WTC11 (cell line): ENCODE measurements at regions not wholly inside any gene's neighbourhood (a gene's known extent, or its start where the extent isn't known, plus 50 kb on each side); places are given as distances from the start of the nearest gene placed in this dataset.

Experiments
- ATAC-seq: fragments of 200-7000 bp; cut with Tn5 transposase; 2 replicates; pipeline ENCODE4 v1.10.0; 2021; ENCODE audit warnings: mild to moderate bottlenecking, moderate library complexity
- CTCF ChIA-PET: fragments of 300-600 bp; sonication (Branson Sonifier 250); formaldehyde crosslinking; loops from one replicate; lab custom pipeline; 2021; ENCODE audit warnings: antibody characterized with exemption; lab: Charles Lee
- POLR2A ChIA-PET: fragments of 350-600 bp; sonication (Branson Sonifier 250); formaldehyde crosslinking; loops from one replicate; lab custom pipeline; 2021; ENCODE audit warnings: antibody characterized with exemption; lab: Charles Lee
- DNase-seq: peaks from one replicate; pipeline ENCODE4 v3.0.0; 2021; ENCODE audit warnings: low spot score
- H3K27ac Mint-ChIP-seq: 2 replicates; pipeline ENCODE4 v1.8.0; 2021; ENCODE audit warnings: mixed read lengths
- H3K27me3 Mint-ChIP-seq: 2 replicates; pipeline ENCODE4 v1.8.0; 2021; ENCODE audit warnings: low read depth, mild to moderate bottlenecking, moderate library complexity, mixed read lengths
- H3K36me3 Mint-ChIP-seq: 2 replicates; pipeline ENCODE4 v1.8.0; 2021; ENCODE audit warnings: mixed read lengths
- H3K4me1 Mint-ChIP-seq: 2 replicates; pipeline ENCODE4 v1.8.0; 2022; ENCODE audit warnings: mixed read lengths
- H3K4me3 Mint-ChIP-seq: 2 replicates; pipeline ENCODE4 v1.8.0; 2021; ENCODE audit warnings: mild to moderate bottlenecking, moderate library complexity, mixed read lengths
- H3K9me3 Mint-ChIP-seq: 2 replicates; pipeline ENCODE4 v1.8.0; 2021; ENCODE audit warnings: mixed read lengths
- CDX4 ChIP-seq: fragments of 250-450 bp; sonication (Bioruptor Pico); IDR thresholded peaks from 2 replicates; pipeline ENCODE4 v1.9.0; 2021; ENCODE audit warnings: moderate library complexity, mild to moderate bottlenecking, inconsistent platforms, borderline replicate concordance
- CREB1 ChIP-seq: sonication (generic); formaldehyde crosslinking; IDR thresholded peaks from 2 replicates; pipeline ENCODE4 v1.8.0; 2023; ENCODE audit warnings: mild to moderate bottlenecking, missing genetic modification reagents
- ESRRA ChIP-seq: sonication (generic); formaldehyde crosslinking; IDR thresholded peaks from 2 replicates; pipeline ENCODE4 v1.8.1; 2022; ENCODE audit warnings: mild to moderate bottlenecking, missing genetic modification reagents, borderline replicate concordance
- ETV6 ChIP-seq: sonication (generic); formaldehyde crosslinking; IDR thresholded peaks from 2 replicates; pipeline ENCODE4 v1.8.1; 2022; ENCODE audit warnings: mild to moderate bottlenecking, missing genetic modification reagents
- GTF2I ChIP-seq: fragments of 250-450 bp; sonication (Bioruptor Pico); conservative IDR thresholded peaks from 2 replicates; pipeline ENCODE4 v1.4.0; 2021; ENCODE audit warnings: mild to moderate bottlenecking
- MYBL2 ChIP-seq: sonication (generic); formaldehyde crosslinking; IDR thresholded peaks from 2 replicates; pipeline ENCODE4 v1.8.1; 2023; ENCODE audit warnings: mild to moderate bottlenecking, moderate library complexity, missing genetic modification reagents
- NFATC4 ChIP-seq: fragments of 250-450 bp; sonication (Bioruptor Pico); IDR thresholded peaks from 2 replicates; pipeline ENCODE4 v1.9.0; 2021; ENCODE audit warnings: mild to moderate bottlenecking
- NFYB ChIP-seq: sonication (generic); formaldehyde crosslinking; conservative IDR thresholded peaks from 2 replicates; pipeline ENCODE4 v1.8.0; 2022; ENCODE audit warnings: low read depth, missing genetic modification reagents
- NR2C2 ChIP-seq: sonication (generic); formaldehyde crosslinking; IDR thresholded peaks from 2 replicates; pipeline ENCODE4 v1.8.0; 2022; ENCODE audit warnings: mild to moderate bottlenecking, missing genetic modification reagents
- OVOL2 ChIP-seq: fragments of 250-450 bp; sonication (Bioruptor Pico); IDR thresholded peaks from 2 replicates; pipeline ENCODE4 v1.9.0; 2021; ENCODE audit warnings: mild to moderate bottlenecking, borderline replicate concordance
- PRRX2 ChIP-seq: fragments of 250-450 bp; sonication (Bioruptor Pico); IDR thresholded peaks from 2 replicates; pipeline ENCODE4 v1.8.0; 2021; ENCODE audit warnings: mild to moderate bottlenecking
- SOX15 ChIP-seq: fragments of 250-450 bp; sonication (Bioruptor Pico); IDR thresholded peaks from 2 replicates; pipeline ENCODE4 v1.9.0; 2021; ENCODE audit warnings: mild to moderate bottlenecking
- ZNF121 ChIP-seq: sonication (generic); formaldehyde crosslinking; IDR thresholded peaks from 2 replicates; pipeline ENCODE4 v1.8.0; 2023; ENCODE audit warnings: missing genetic modification reagents
- ZNF416 ChIP-seq: fragments of 250-450 bp; sonication (Bioruptor Pico); IDR thresholded peaks from 2 replicates; pipeline ENCODE4 v1.9.0; 2021; ENCODE audit warnings: mild to moderate bottlenecking, inconsistent platforms
- TF ChIP-seq, protein P1 (sequence below): sonication (generic); formaldehyde crosslinking; IDR thresholded peaks from 2 replicates; pipeline ENCODE4 v1.8.1; 2022; ENCODE audit warnings: mild to moderate bottlenecking, moderate library complexity, missing genetic modification reagents
- TF ChIP-seq, protein P2 (sequence below): sonication (generic); formaldehyde crosslinking; conservative IDR thresholded peaks from 2 replicates; pipeline ENCODE4 v1.8.1; 2022; ENCODE audit warnings: mild to moderate bottlenecking, missing genetic modification reagents
- TF ChIP-seq, protein P3 (sequence below): sonication (generic); formaldehyde crosslinking; IDR thresholded peaks from 2 replicates; pipeline ENCODE4 v1.8.1; 2023; ENCODE audit warnings: mild to moderate bottlenecking, missing genetic modification reagents, moderate library complexity
- TF ChIP-seq, protein P4 (sequence below): sonication (generic); formaldehyde crosslinking; IDR thresholded peaks from 2 replicates; pipeline ENCODE4 v1.8.0; 2022; ENCODE audit warnings: mild to moderate bottlenecking, missing genetic modification reagents

GRCh38 chrX:23509256-23509655 is 158.0 kb upstream of the PRDX4 start:
- peaks cover 4% of the 10 kb centered on the region; the same call in 1 of the 2 replicates for H3K36me3 Mint-ChIP-seq
- CTCF ChIA-PET: no interaction called here
- H3K9me3 Mint-ChIP-seq: no peaks in the 10 kb centered on the region
- TF ChIP-seq ETV6: 0 out of 2 replicates have a peak, but pooled peaks have one; percentile 37
- no peak for TF ChIP-seq NFATC4
- TF ChIP-seq, protein P1, sequence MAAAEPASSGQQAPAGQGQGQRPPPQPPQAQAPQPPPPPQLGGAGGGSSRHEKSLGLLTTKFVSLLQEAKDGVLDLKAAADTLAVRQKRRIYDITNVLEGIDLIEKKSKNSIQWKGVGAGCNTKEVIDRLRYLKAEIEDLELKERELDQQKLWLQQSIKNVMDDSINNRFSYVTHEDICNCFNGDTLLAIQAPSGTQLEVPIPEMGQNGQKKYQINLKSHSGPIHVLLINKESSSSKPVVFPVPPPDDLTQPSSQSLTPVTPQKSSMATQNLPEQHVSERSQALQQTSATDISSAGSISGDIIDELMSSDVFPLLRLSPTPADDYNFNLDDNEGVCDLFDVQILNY (CRISPR knock-in tag): no peak
- TF ChIP-seq ZNF416 (CRISPR knock-in tag): no peak
- TF ChIP-seq NFYB: no peak
- no peak for TF ChIP-seq NR2C2
- peaks cover 90% of the 10 kb centered on the region for H3K4me1 Mint-ChIP-seq
- no peaks in the 10 kb centered on the region for H3K27me3 Mint-ChIP-seq
- DNase-seq (peak; percentile 28), ATAC-seq (peak; percentile 79)
- H3K27ac Mint-ChIP-seq: peak overlapping the region; percentile 94
- POLR2A ChIA-PET: no interaction called here
- no peak overlapping the region; the same call in 1 of the 2 replicates for H3K4me3 Mint-ChIP-seq

GRCh38 chrX:23511793-23512192 is 155.5 kb upstream of the PRDX4 start:
- CTCF ChIA-PET: no interaction called here
- Mint-ChIP-seq H3K4me1 (peaks cover 83% of the 10 kb centered on the region), H3K4me3 (no peak overlapping the region), H3K27me3 (no peaks in the 10 kb centered on the region), H3K36me3 (peaks cover 4% of the 10 kb centered on the region; the same call in 1 of the 2 replicates), H3K27ac (peak overlapping the region; percentile 98), H3K9me3 (no peaks in the 10 kb centered on the region)
- ATAC-seq: no peak
- TF ChIP-seq ZNF121: no peak
- no peak for TF ChIP-seq OVOL2 (CRISPR knock-in tag)
- TF ChIP-seq CREB1 (CRISPR knock-in tag): no peak
- POLR2A ChIA-PET: no interaction called here
- no peak for DNase-seq

GRCh38 chrX:23513121-23513520 is 154.2 kb upstream of the PRDX4 start:
- POLR2A ChIA-PET: interaction anchor here (0.6 kb wide), 1 partner anchor 1301 kb away, joined by 4 read pairs; no protein-coding TSS in a partner anchor
- ATAC-seq (peak; percentile 75), DNase-seq (no peak)
- Mint-ChIP-seq H3K4me1 (peaks cover 69% of the 10 kb centered on the region), H3K27me3 (no peaks in the 10 kb centered on the region)
- TF ChIP-seq CDX4 (no peak), ZNF416 (CRISPR knock-in tag) (no peak), MYBL2 (CRISPR knock-in tag) (no peak), ESRRA (no peak)
- TF ChIP-seq, protein P1 (CRISPR knock-in tag): no peak
- TF ChIP-seq, protein P2, sequence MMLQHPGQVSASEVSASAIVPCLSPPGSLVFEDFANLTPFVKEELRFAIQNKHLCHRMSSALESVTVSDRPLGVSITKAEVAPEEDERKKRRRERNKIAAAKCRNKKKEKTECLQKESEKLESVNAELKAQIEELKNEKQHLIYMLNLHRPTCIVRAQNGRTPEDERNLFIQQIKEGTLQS (CRISPR knock-in tag): no peak
- TF ChIP-seq, all 79 proteins: peak for 0
- Mint-ChIP-seq H3K36me3 (peaks cover 4% of the 10 kb centered on the region; the same call in 1 of the 2 replicates), H3K9me3 (no peaks in the 10 kb centered on the region), H3K4me3 (peak overlapping the region; percentile 41; the same call in 1 of the 2 replicates), H3K27ac (peak overlapping the region; percentile 98)
- CTCF ChIA-PET: interaction anchor here (1.0 kb wide), 1 partner anchor 40 kb away, joined by 3 read pairs; no protein-coding TSS in a partner anchor

DNA sequence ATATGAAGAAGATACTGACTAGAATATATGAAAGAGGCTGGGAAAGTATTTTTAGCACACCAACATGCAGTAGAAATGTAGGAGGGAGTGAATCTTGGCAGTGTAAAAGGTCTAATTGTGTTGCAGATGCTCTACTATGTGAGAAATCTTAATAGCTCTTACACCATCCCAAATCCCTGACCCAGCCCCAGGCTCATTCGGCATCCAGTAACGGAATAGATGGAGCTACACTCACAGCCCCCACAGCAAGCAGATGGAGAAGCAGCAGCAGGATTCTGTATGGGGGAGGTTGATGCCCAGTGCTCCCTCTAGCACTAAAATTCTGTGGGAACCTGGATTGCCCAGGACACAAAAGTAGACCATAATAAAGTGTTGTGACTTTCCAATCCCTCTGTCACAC is 153.2 kb upstream of the PRDX4 start:
- Mint-ChIP-seq H3K27me3 (no peaks in the 10 kb centered on the region), H3K36me3 (peaks cover under 1% of the 10 kb centered on the region; the same call in 1 of the 2 replicates), H3K4me1 (peaks cover 60% of the 10 kb centered on the region), H3K27ac (peak overlapping the region; percentile 89), H3K9me3 (no peaks in the 10 kb centered on the region), H3K4me3 (no peak overlapping the region)
- ChIA-PET POLR2A (no interaction called here), CTCF (no interaction called here)
- ATAC-seq (peak; percentile 6; the same call in 1 of the 2 replicates), DNase-seq (no peak)
- TF ChIP-seq PRRX2 (no peak), GTF2I (CRISPR knock-in tag) (no peak), SOX15 (CRISPR knock-in tag) (no peak)
- TF ChIP-seq, protein P3, sequence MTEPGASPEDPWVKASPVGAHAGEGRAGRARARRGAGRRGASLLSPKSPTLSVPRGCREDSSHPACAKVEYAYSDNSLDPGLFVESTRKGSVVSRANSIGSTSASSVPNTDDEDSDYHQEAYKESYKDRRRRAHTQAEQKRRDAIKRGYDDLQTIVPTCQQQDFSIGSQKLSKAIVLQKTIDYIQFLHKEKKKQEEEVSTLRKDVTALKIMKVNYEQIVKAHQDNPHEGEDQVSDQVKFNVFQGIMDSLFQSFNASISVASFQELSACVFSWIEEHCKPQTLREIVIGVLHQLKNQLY (CRISPR knock-in tag): no peak
- TF ChIP-seq, protein P4, sequence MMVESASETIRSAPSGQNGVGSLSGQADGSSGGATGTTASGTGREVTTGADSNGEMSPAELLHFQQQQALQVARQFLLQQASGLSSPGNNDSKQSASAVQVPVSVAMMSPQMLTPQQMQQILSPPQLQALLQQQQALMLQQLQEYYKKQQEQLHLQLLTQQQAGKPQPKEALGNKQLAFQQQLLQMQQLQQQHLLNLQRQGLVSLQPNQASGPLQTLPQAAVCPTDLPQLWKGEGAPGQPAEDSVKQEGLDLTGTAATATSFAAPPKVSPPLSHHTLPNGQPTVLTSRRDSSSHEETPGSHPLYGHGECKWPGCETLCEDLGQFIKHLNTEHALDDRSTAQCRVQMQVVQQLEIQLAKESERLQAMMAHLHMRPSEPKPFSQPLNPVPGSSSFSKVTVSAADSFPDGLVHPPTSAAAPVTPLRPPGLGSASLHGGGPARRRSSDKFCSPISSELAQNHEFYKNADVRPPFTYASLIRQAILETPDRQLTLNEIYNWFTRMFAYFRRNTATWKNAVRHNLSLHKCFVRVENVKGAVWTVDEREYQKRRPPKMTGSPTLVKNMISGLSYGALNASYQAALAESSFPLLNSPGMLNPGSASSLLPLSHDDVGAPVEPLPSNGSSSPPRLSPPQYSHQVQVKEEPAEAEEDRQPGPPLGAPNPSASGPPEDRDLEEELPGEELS: no peak
